ENCODE measurements at regions not wholly inside any gene's neighbourhood (a gene's known extent, or its start where the extent isn't known, plus 50 kb on each side); places are given as distances from the start of the nearest gene placed in this dataset.

DNA sequence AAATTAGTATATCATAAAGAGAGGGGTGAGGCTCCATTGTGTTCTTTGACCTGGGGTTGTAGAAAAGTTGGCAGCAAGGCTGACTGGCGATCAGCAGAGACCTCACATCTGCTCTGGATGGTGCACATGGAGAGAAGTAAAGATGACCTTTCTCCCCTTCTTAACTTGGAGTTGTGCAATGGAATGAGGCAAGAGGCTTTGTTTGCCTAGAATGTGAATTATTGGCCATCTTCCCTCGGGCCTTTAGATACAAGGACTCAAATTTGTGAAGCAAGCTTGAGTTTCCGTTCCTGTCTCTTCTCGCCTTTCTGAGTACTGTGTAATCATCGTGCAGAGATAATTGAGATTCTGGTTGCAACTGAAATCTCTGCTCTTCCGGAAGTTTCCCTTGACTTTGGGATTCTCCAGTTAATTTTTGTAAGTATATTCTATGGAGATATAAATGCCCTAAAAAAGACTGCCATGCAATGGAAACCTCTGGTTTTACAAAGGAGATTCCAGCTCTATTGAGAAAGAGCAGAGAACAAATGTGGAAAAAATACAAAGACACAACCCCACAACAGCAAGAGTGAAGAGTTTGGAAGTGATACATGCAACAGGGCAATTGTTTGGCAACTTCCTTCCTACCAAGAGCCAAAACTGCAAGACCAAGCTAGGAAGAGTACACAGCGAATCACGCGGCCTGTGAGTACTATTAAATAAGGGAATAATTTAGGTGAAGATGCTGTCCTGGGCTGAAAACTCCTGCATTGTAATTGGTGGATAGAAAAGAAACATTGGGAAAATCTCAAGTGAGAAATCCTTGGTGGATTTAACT, 542.3 kb upstream of the NRP1 start:
- TF ChIP-seq, protein P1, sequence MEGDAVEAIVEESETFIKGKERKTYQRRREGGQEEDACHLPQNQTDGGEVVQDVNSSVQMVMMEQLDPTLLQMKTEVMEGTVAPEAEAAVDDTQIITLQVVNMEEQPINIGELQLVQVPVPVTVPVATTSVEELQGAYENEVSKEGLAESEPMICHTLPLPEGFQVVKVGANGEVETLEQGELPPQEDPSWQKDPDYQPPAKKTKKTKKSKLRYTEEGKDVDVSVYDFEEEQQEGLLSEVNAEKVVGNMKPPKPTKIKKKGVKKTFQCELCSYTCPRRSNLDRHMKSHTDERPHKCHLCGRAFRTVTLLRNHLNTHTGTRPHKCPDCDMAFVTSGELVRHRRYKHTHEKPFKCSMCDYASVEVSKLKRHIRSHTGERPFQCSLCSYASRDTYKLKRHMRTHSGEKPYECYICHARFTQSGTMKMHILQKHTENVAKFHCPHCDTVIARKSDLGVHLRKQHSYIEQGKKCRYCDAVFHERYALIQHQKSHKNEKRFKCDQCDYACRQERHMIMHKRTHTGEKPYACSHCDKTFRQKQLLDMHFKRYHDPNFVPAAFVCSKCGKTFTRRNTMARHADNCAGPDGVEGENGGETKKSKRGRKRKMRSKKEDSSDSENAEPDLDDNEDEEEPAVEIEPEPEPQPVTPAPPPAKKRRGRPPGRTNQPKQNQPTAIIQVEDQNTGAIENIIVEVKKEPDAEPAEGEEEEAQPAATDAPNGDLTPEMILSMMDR (IDR thresholded peaks at IDR 0.05), result no peak
- TF ChIP-seq POLR2A (IDR thresholded peaks at IDR 0.05) (no peak), POLR2AphosphoS5 (IDR thresholded peaks at IDR 0.05) (peak in 1 of 3 donors; percentile 62)
